Head of caudate nucleus (tissue), 42 donors: ENCODE measurements at regions not wholly inside any gene's neighbourhood (a gene's known extent, or its start where the extent isn't known, plus 50 kb on each side); places are given as distances from the start of the nearest gene placed in this dataset.
"Not testable (repeated sequence)": the region's sequence is repeated elsewhere in the genome, so short reads cannot be mapped to it uniquely, and the experiment has no call there.

Source experiments
- DNase-seq, 42 donors: peaks; one replicate each; pipeline versions ENCODE4 v3.0.0 to v3.0.0-alpha.2; 2020 to 2021; ENCODE audit warnings: mixed read lengths in 7 of 42
- intact Hi-C: fragments of 100-400 bp; cut with DNase I; formaldehyde crosslinking; loops from one replicate; pipeline ENCODE4 v1.15.0; 2022

DNA sequence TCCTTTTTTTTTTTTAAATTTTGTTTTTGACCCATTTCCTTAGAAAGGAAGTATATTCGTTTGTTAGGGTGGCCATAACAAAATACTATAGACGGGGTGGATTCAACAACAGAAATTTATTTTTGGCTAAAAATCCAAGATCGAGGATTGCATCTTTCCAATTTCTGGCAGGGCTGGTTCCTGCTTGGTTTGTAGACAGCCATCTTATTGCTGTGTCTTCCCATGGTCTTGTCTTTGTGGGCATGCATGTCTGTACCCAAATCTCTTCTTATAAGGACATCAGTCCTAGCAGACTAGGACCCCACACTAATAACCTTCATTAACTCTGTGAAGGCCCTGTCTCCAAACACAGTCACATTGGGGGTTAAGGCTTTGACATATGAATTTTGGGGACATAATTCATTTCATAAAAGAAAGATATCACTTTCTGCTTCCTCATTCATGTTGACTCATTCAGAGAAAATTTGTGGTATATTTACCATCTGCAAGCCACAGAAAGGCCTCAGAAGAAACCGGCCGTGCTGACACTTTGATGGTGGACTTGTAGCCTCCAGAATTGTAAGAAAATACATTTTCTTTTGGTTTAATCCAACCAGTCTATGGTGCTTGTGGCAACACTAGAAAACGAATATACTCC lies 262.1 kb downstream of the LPIN1 start:
- intact Hi-C loops = no loop called here
- no peak for DNase-seq

DNA sequence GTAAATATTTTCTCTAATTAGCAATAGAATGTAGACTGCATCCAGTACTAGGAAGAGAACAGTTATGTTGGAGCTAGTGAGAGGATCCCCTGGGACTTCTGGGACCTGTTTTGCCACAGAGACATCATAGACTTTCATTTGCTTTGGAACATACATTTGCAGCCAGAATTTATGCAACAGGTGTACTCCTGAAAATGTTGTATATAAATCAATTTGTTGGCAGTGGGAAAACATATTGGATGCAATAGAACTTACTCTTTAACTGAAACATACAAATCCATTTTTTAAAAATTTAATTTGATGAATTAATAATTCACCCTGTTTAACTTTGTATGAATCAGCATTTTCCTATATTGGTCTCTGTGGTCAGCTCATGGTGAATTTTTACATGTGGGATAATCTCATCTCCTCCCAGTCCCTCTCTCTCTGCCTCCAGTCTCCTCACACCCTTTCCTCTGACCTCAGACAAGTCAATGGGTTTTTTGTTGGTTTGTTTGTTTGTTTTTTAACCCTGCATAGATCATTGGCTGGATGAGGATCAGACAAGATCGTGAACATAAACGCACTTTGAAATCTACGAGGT lies 263.0 kb downstream of the LPIN1 start:
- DNase-seq = no peak
- intact Hi-C loops = no loop called here

DNA sequence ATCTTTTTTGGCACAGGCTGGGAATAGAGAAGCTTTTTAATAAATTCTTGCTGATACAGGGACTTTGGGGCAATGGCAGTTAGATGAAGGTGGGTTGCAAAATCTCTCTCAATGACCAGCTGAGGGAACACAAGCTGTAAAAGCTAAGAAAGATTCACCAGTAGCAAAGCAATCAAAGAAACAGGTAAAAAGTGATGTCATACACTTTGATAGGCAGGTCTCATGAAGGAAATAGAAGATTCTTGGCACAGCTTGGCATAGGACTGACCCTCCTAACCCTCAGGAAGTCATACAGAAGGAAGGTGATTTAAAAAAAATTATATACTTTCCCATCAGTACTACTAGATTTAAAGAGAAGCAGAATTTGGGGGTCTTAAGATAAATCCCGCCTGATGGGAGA lies 263.6 kb downstream of the LPIN1 start:
- DNase-seq = no peak
- intact Hi-C loops = no loop called here

DNA sequence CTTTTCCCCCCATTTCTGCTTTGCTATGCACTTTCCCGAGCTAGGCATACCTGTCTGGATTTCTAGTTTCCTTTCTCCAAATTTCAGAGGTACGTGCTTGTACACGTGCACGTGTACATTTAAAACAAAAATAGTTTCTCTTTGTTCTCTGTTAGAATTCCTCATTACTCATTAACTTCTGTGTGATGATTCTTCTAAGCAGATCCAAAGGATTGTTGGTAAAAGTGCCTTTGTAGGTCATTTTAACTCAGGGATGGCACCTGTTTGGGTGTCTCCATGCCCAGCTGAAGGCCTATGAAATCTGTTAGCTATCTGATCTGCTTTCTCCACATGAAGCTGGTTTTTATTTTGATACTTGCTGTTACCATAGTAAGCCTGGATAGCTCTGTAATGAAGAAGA lies 264.3 kb downstream of the LPIN1 start:
- intact Hi-C loops = no loop called here
- DNase-seq = no peak

DNA sequence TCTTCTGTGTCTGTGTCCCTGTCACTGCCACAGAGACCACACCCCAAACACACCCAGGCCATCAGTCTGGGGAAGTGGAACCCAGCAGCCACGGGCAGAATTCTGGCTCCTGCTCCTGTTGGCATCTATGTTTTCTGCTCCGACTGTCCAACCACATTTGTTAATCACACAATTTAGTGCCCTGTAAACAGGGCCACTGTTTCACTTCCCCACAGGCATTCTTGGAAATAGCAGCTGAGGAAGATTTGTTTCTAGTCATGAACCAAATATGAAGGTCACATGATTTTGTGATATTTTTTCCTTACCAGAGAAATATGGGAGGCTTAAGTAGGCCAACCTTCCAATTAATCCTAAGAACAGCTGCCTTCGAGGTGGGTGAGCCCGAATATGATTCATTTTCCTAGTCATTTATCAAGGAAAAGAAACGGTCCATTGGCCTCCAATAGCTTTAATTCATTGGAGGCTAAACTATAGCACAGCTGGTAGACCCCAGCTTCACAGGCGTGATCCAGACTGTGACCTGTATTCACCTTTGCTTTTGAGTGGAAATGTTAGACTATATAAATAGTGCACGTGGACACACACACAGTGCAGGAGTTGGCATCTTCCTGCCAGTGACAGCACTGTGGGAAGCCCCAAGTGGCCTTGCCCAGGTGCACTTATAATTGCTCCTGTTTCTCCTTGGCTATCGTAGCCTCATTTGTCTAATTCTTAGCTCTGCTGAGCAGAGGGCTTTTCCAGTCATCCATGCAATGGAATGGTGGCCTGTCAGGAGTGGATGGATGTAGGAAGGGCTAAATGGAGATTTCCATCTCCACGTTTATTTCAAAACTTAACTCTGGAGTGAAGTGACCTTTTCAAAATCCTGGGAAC lies 267.9 kb downstream of the LPIN1 start:
- no peak for DNase-seq
- intact Hi-C loops = no loop called here

DNA sequence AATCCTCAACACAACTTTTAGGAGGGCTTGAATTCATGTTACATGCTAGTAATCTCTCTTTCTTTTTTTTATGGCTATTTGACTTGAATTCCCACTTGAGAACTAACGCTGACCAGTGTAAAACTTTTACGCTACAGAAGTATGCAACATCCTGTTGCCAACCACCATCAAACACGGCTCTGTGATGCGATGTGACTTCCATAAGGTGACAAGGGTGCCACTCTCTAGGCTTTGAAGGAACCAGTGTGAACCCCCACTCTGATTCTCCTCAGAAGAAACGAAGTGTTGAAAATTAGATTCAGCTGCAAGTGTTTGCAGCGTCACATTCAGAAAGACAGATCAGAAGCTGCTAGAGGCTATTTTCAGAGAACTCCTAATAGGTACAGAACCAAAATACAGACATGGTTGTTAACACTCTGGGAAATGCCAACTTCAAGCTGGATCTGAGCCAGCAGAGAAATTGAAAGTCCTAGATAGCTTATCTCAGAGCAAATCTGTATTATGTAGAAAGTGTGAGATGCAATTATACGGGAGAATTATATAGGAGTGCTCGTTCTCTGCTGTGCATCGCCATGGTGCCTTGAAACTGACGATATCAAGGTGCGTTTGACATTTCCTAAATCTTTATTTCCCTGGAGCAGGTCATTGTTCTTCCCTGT lies 271.2 kb downstream of the LPIN1 start:
- intact Hi-C loops = no loop called here
- no peak for DNase-seq

DNA sequence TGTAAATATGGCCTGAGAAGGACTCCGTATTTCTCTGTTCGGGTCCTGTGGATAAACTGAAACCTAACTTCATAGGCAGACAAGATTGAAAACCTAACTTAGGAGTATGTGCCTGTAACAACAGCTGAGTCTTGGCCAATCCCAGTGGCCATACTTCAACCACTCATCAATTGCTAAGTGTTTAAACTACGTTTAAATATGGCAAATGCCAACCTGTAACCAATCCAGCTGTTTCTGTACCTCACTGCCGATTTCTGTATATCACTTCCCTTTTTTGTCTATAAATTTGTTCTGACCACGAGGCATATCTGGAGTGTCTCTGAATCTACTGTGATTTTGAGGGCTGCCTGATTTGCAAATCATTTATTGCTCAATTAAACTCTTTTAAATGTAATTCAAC lies 272.3 kb downstream of the LPIN1 start:
- intact Hi-C loops, DNase-seq: not testable (repeated sequence)

DNA sequence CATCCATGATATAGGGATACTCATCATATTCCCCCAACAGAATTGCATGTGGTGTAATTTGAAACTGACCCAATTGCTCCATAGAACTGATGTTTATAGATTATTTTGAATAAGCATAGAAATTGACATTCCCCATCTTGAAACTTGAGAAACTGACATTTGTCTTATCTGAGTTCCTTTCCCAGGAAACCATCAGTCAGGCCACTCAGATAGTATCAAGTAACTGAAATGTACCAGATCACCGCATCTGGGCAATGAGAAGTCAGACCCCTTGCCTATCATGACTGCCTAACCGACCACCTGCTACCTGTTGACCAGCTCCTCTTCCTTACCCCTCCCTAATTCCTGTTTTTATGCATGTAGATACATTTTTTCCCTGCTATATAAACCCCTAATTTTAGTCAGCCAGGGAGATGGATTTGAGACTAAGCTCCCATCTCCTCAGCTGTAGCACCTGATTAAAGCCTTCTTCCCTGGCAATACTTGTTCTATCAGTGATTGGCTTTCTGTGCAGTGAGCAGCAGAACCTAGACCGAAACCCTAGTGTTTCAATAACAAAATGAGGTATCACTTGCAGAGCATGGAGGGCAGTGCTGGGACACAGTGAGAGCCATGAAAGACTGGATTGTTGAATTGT lies 274.5 kb downstream of the LPIN1 start:
- intact Hi-C loops = no loop called here

DNA sequence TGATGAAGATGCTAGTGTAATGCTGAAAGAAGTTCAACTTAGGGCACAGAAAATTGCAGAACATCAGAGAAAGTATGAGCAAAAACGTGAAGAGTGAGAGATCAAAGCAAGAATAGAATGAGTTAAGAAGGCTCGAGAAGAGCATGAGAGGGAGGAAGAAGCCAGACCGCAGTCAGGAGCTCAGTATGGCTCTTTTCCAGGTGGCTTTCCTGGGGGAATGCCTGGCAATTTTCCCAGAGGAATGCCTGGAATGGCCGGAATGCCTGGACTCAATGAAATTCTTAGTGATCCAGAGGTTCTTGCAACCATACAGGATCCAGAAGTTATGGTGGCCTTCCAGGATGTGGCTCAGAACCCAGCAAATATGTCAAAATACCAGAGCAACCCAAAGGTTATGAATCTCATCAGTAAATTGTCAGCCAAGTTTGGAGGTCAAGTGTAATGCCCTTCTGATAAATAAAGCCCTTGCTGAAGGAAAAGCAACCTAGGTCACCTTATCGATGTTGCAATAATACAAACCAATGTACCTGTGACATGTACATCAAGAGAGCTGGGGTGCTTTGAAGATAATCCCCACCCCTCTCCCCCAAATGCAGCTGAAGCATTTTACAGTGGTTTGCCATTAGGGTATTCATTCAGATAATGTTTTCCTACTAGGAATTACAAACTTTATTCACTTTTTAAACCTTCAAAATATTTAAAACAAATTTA lies 277.9 kb downstream of the LPIN1 start:
- intact Hi-C loops, DNase-seq: not testable (repeated sequence)

More for the DNA sequence above, 274.5 kb downstream of the LPIN1 start:
- DNase-seq = no peak

DNA sequence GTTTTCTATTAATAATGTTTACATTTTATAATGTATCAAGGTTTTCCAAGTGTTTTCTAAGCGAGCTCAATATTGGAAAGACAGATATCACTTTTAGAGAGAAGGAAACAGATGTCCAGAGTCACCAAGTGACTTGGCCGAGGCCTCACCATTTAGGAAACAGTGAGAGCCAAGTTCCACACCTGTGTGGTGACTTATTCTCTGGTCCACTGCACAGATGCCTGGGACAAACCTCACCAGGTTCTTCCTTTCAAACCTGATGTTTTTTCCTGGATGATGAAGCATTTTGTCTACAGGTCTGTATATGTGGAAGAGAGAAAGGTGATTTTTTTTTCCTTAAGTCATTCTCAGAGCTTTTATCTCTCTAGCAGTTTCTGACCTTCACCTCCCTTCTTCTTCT lies 280.7 kb downstream of the LPIN1 start:
- intact Hi-C loops = no loop called here
- DNase-seq = no peak

DNA sequence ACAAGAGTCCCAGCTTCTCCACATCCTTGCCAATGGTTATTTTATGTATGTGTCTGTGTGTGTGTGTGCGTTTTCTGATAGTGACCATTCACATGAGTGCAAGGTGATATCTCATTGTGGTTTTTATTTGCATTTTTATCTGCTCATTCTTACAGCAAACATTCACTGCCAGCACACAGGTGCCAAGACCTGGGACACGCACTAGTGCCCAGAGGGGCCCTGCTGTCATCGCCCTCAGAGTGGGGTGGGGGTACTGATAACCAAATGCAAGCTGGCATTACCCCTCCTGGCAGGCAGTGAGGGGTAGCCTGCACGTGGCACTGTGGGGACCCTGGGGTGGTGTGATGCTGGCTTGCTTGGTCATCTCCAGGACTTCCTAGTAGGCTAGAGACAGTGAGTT lies 285.4 kb downstream of the LPIN1 start:
- no peak for DNase-seq
- intact Hi-C loops = no loop called here

DNA sequence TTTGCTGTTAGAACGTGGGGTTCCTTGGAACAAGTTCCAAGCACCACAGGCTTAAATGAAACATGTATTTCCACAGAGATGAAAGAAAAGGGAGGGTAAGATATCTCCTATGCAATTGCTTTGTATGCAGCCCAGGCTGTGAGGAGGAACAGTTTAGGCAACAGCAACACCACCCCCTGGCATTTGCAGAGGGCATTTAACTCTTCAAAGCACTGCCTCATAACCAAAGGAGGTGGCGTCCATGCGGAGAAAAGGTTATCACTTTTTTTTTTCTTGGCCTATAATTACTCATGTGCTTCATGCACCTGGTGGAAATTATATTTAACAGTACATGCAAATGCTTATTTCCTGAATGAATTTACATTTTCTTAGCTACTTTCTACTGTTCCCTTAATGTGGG lies 286.0 kb downstream of the LPIN1 start:
- no peak for DNase-seq
- intact Hi-C loops = no loop called here

DNA sequence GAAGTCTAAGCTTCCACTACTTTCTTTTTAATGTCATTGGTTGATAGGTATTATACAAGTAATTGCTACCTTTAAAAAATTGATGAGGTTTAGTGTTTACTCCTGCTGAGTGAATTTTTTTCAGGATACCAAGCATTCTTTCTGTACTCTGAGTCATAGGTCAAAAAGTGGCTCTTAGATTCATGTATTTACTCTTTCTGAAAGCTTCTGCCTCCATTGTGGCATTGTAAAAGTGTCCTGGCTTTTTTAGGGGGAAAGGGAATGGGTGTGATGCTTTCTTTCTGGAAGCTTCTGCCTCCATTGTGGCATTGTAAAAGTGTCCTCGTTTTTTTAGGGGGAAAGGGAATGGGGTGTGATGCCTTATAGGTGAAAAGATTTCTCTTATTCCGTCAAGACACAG lies 286.5 kb downstream of the LPIN1 start:
- intact Hi-C loops = no loop called here
- no peak for DNase-seq

DNA sequence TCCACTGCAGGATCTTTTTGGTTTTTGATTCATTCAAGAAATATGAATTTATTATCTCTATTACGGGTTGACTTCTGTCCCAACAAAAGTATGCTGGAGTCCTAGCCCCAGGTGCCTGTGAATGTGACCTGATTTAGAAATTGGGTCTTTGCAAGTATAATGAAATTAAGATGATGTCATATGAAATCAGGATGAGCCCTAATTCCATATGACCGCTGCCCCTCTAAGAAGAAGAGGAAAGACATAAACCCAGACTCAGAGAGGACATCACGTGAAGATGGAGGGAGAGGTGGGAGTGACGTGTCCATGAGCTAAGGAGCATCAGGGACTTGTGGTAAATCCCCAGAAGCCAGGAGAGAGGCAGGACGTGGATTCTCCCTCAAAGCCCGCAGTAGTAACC lies 287.1 kb downstream of the LPIN1 start:
- no peak for DNase-seq
- intact Hi-C loops = no loop called here

DNA sequence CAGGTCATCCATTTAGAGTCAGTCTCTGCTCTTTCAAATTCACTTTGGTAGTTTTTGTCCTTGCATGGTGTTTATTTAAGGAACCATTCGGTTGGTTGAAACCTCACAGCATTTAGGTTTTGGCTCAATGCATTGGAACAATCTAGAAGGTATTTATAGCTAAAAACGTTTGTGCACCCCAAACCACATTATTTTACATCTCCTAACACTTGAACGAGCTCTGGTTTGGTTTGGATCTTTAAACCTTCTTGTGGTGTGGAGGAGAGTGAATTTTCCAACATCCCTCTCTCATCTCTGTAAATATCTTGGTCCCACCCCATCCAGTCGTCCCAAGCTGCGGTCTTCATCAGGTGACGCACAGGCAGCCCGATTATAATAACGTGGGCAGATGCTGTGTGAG lies 287.9 kb downstream of the LPIN1 start:
- intact Hi-C loops = no loop called here

DNA sequence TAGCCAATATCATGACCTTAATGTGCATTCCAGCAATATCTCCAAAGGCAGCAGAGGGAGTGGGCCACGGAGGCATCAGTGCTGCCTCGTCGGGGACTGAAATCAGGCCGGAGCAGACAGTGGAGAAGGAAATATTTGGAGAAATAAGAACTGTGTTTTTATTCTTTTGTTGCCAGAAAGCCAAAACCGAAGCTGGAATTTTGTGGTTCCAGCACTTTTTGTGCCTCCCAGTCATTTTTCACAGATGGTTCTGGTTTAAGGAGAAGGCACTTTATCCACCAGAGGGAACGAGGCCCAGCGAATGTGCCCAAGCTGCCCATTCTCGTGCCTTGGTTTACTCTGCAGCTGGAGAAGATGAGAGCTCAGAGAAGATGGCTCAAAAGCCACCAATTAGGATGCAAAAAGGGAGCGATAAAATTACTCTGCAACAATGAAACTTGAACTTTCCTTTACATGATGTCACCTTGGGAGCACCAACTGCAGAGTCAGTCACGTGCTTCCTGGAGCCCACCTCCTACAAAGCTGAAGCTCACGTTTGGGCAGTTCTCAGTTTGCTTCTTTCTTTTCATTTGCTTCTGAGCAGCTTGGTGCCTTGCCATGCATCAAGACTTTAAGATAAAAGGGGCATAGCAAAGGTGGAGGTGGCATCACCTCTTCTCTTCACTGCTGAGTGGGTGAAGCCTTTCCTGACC lies 288.7 kb downstream of the LPIN1 start:
- DNase-seq = no peak
- intact Hi-C loops = no loop called here

More for the DNA sequence above, 287.9 kb downstream of the LPIN1 start:
- no peak for DNase-seq

DNA sequence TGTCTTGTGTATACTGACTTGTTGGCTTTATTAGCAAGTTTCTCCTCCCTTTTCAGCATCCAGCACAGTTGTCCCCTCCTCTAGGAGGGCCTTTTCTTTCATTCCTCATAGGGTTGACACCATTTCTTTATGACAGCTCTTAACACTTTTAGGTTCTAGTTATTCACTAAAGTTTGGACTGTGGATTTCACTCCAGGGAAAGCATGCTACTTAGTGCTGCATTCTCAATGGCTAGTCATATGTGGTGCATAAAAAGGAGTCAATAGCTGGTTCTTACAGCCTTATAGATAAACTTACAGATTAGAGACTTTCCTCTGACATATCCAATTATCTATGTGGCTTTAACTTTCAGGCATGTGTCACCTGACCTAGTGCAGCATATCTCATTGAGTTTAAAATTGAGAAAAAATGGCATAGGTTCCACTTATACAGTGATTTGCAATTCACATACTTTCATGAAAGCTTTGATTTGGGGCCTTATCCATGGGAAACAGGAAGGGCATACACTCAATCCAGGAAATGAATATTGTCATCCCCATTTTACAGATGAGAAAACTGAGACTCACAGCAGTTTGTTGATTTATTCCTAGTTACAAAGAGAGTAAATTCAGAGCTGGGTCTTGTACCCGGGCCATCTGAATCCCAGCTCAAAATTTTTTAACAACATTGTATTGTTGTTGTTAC lies 289.7 kb downstream of the LPIN1 start:
- intact Hi-C loops = no loop called here
- no peak for DNase-seq

DNA sequence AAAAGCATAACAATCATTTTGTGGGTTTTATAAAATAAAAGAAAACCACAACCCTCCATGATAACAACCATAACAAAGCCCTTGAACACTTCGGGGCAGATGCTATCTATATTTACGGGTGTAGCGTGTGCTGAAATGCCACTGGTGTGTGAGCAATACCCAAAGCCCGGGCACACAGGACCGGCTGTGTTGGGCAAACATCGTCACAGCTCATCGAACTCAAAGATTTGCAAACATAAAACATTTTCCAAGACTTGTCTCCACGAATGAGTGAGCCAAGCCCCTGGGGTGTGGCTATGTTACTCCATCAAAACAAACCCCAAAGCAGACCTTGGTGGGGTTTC lies 290.2 kb downstream of the LPIN1 start:
- no peak for DNase-seq
- intact Hi-C loops = no loop called here
